ENCODE measurements at regions not wholly inside any gene's neighbourhood (a gene's known extent, or its start where the extent isn't known, plus 50 kb on each side); places are given as distances from the start of the nearest gene placed in this dataset.
"Not testable (repeated sequence)": the region's sequence is repeated elsewhere in the genome, so short reads cannot be mapped to it uniquely, and the experiment has no call there.

DNA sequence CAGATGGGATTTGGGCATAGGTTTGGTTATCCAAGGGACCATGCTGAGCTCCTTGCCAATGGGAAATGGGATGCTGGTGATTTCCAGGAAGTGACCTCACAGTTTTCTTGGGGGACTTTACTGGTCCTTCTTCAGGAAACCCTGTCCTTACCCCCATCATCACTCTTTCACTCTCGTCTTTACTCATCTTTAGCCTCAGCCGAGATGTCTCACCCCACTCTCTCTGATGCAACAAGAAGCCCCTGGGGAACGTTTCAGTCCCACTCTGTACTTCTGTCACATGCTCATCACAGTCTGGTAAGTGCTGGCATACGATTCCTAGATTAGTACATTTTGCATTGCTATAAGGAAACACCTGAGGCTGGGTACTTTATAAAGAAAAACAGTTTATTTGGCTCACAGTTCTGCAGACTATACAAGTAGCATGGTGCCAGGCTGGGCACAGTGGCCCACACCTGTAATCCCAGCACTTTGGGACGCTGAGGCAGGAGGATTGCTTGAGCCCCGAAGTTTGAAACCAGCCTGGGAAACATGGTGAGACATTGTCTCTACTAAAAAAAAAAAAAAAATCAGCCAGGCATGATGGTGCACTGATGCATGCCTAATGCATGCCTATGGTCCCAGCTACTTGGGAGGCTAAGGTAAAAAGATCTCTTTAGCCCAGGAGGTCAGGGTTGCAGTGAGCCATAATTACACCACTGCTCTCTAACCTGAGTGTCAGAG lies 63.5 kb upstream of the VKORC1L1 start:
- no peak for DNase-seq

DNA sequence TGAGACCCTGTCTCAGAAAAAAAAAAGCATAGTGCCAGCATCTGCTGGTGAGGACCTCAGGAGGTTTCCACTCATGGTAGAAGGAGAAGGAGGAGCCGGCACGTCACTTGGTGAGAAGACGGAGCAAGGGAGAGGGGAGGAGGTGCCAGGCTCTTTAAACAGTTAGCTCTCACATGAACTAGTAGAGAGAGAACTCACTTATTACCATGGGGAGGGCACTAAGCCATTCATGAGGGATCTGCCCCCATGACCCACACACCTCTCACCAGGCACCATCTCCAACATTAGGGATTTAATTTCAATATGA lies 62.9 kb upstream of the VKORC1L1 start:
- DNase-seq = no peak

DNA sequence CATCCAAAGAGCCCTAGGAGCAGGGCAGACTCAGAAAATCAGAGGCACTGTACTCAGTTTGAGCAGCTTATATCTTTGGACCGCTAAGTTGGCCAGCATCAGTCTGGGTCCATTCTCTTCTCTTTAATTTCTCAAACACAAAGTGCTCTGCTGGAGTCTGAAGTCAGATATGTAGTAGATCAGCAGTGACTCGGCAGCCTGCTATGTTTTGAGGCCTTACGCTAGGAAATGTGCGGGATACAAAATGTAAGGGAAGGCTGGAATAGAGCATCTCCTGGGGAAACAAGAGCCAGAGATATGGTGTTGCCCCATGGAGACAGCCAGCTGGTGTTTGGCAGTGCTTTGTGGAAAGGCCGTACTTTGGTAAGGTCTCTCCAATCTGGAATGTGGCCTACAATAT lies 60.6 kb upstream of the VKORC1L1 start:
- no peak for DNase-seq

DNA sequence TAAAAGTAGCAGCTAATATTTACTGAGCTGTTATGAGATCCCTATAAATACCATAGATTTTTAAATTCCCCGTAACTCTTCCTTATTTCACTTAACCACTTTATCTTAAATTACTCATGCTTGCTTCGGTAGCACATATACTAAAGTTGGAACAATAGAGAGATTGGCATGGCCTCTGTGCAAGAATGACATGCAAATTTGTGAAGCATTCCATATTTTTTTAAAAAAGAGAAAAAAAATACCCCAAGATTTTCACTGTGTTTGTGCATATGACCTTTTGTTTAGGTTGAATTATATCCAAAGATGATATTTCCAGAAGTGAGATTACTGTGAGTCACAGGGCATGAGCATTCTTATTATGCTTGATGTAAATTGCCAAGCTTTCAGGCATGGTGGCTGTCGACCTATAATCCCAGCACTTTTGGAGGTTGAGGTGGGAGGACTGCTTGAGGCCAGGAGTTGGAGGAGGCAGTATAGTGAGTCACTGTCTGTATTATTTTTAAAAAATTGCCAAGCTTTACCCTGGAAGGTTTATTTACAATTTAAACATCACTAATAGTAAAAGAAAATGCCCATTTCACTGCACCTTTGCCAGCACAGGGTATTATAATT lies 58.2 kb upstream of the VKORC1L1 start:
- not testable (repeated sequence) for DNase-seq

DNA sequence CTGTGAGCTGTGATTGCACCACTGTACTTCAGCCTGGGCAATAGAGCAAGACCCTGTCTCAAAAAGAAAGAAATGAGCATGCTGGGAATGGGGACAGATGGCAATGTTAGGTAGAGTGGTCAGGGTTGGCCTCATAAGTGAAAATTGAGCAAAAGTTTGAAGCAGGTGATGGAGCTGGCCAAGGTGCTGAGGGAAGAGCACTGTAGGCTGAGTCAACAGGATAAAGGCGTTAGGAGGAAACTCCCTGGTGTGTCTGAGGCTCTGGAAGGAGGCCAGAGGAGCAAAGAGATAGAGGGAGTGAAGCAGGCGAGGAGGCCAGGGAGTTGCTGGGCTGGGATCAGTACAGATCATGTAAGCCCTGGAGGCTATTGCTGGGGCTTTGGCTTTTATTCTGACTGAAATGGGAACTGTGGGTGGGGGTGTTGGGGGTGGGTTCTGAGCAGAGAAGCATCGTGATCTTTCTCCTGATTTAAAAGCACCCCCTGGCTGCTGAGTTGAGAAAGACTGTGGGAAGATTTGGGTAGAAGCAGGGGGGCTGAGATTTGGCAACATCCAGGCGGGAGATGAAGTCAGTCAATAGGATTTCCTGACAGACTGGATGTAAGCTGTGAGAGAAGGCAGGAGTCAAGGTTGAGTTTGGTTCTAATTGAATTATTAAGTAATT lies 52.5 kb upstream of the VKORC1L1 start:
- no peak for DNase-seq

Data from NCI-H345 (cell line).